Neural progenitor cell (in vitro differentiated cells): ENCODE measurements at regions not wholly inside any gene's neighbourhood (a gene's known extent, or its start where the extent isn't known, plus 50 kb on each side); places are given as distances from the start of the nearest gene placed in this dataset.
A peak's percentile ranks its signal among the peaks of the same experiment; 100 is the strongest.

Experiments
- DNase-seq: peaks from one replicate; pipeline ENCODE4 v3.0.0-alpha.2; 2016; ENCODE audit warnings: low spot score
- H2AFZ ChIP-seq: fragments of 200-600 bp; sonication (generic); replicated peaks from 2 replicates; pipeline ENCODE4 v1.6.1; 2016; ENCODE audit warnings: antibody characterized with exemption
- H3F3A ChIP-seq: fragments of 200-600 bp; sonication (generic); 2 replicates; pipeline ENCODE4 v1.6.1; 2016; ENCODE audit warnings: antibody characterized with exemption, low read depth
- H3K27ac ChIP-seq: fragments of 200-600 bp; sonication (generic); 2 replicates; pipeline ENCODE4 v1.5.1; 2016; ENCODE audit warnings: mild to moderate bottlenecking
- H3K27me3 ChIP-seq: fragments of 200-600 bp; sonication (generic); 2 replicates; pipeline ENCODE4 v1.6.1; 2016; ENCODE audit warnings: mild to moderate bottlenecking, moderate library complexity
- H3K36me3 ChIP-seq: fragments of 200-600 bp; sonication (generic); 2 replicates; pipeline ENCODE4 v1.5.1; 2016
- H3K4me1 ChIP-seq: fragments of 200-600 bp; sonication (generic); 2 replicates; pipeline ENCODE4 v1.6.1; 2016; ENCODE audit warnings: mixed run types
- H3K4me2 ChIP-seq: fragments of 200-600 bp; sonication (generic); 2 replicates; pipeline ENCODE4 v1.6.1; 2016
- H3K4me3 ChIP-seq: fragments of 200-600 bp; sonication (generic); 2 replicates; pipeline ENCODE4 v1.5.1; 2016
- H3K79me2 ChIP-seq: fragments of 200-600 bp; sonication (generic); 2 replicates; pipeline ENCODE4 v1.6.1; 2016; ENCODE audit warnings: low read depth
- H3K9ac ChIP-seq: fragments of 200-600 bp; sonication (generic); 2 replicates; pipeline ENCODE4 v1.6.1; 2016
- H3K9me3 ChIP-seq: fragments of 200-600 bp; sonication (generic); 2 replicates; pipeline ENCODE4 v1.5.1; 2016; ENCODE audit warnings: low read depth
- H4K20me1 ChIP-seq: fragments of 200-600 bp; sonication (generic); 2 replicates; pipeline ENCODE4 v1.6.1; 2016; ENCODE audit warnings: low read depth
- H3K27ac Mint-ChIP-seq: 3 replicates; pipeline ENCODE4 v1.8.0; 2021; ENCODE audit warnings: mixed read lengths
- H3K27me3 Mint-ChIP-seq: 2 replicates; pipeline ENCODE4 v1.8.0; 2022; ENCODE audit warnings: low read depth, mild to moderate bottlenecking, inconsistent platforms, moderate library complexity, mixed read lengths; ENCODE audit not compliant: insufficient read depth
- H3K36me3 Mint-ChIP-seq: 3 replicates; pipeline ENCODE4 v1.8.0; 2021; ENCODE audit warnings: mixed read lengths
- H3K4me1 Mint-ChIP-seq: 3 replicates; pipeline ENCODE4 v1.8.0; 2021; ENCODE audit warnings: mixed read lengths
- H3K4me3 Mint-ChIP-seq: 3 replicates; pipeline ENCODE4 v1.8.0; 2021; ENCODE audit warnings: mild to moderate bottlenecking, moderate library complexity, mixed read lengths
- H3K9me3 Mint-ChIP-seq: 3 replicates; pipeline ENCODE4 v1.8.0; 2020; ENCODE audit warnings: mixed read lengths
- EZH2 ChIP-seq: fragments of 200-600 bp; sonication (generic); IDR thresholded peaks from 2 replicates; pipeline ENCODE4 v1.6.1; 2017; ENCODE audit warnings: antibody characterized with exemption, mild to moderate bottlenecking, moderate library complexity
- EZH2phosphoT487 ChIP-seq: fragments of 200-600 bp; sonication (generic); IDR thresholded peaks from 2 replicates; pipeline ENCODE4 v1.6.1; 2017; ENCODE audit warnings: antibody characterized with exemption
- TF ChIP-seq, protein P1 (sequence below): fragments of 200-600 bp; sonication (generic); IDR thresholded peaks from 2 replicates; pipeline ENCODE4 v1.5.1; 2017; ENCODE audit warnings: antibody characterized with exemption, mild to moderate bottlenecking

DNA sequence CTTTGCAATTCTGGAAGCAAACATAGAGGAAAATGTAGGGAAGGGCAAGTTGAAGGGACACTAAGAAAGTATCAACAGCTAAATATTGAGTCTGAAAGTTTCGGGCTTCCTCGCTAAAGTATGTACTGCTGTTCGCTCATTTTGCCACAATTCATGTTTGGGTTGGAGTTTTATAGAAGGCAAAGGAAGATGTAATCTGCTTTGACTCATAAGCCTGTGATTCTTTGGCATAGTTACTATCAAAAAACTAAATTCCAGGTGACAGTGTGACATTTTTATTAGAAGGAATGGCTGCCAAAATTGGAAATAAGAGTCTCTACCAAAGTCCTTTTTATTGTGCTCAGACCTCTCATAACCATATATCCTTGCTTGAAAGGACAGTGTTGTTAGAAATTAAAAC is 336.7 kb upstream of the ADGRL3 start:
- H3K4me2 ChIP-seq = no peak overlapping the region
- no peak overlapping the region for H3K9ac ChIP-seq
- H3K4me1 ChIP-seq = no peaks in the 10 kb centered on the region
- DNase-seq = no peak
- no peak overlapping the region for H2AFZ ChIP-seq
- Mint-ChIP-seq H3K27me3 (peaks cover 4% of the 10 kb centered on the region), H3K4me1 (peaks cover 5% of the 10 kb centered on the region), H3K36me3 (no peaks in the 10 kb centered on the region), H3K9me3 (no peaks in the 10 kb centered on the region), H3K4me3 (no peak overlapping the region), H3K27ac (no peak overlapping the region)
- no peaks in the 10 kb centered on the region for H3K79me2 ChIP-seq
- H3F3A ChIP-seq = no peaks in the 10 kb centered on the region
- H3K4me3 ChIP-seq = no peak overlapping the region
- no peaks in the 10 kb centered on the region for H4K20me1 ChIP-seq
- H3K27ac ChIP-seq = no peak overlapping the region
- TF ChIP-seq EZH2 = no peak
- TF ChIP-seq, protein P1, sequence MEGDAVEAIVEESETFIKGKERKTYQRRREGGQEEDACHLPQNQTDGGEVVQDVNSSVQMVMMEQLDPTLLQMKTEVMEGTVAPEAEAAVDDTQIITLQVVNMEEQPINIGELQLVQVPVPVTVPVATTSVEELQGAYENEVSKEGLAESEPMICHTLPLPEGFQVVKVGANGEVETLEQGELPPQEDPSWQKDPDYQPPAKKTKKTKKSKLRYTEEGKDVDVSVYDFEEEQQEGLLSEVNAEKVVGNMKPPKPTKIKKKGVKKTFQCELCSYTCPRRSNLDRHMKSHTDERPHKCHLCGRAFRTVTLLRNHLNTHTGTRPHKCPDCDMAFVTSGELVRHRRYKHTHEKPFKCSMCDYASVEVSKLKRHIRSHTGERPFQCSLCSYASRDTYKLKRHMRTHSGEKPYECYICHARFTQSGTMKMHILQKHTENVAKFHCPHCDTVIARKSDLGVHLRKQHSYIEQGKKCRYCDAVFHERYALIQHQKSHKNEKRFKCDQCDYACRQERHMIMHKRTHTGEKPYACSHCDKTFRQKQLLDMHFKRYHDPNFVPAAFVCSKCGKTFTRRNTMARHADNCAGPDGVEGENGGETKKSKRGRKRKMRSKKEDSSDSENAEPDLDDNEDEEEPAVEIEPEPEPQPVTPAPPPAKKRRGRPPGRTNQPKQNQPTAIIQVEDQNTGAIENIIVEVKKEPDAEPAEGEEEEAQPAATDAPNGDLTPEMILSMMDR = no peak
- TF ChIP-seq EZH2phosphoT487 = no peak
- H3K27me3 ChIP-seq = no peaks in the 10 kb centered on the region
- H3K36me3 ChIP-seq = no peaks in the 10 kb centered on the region
- H3K9me3 ChIP-seq = no peaks in the 10 kb centered on the region

DNA sequence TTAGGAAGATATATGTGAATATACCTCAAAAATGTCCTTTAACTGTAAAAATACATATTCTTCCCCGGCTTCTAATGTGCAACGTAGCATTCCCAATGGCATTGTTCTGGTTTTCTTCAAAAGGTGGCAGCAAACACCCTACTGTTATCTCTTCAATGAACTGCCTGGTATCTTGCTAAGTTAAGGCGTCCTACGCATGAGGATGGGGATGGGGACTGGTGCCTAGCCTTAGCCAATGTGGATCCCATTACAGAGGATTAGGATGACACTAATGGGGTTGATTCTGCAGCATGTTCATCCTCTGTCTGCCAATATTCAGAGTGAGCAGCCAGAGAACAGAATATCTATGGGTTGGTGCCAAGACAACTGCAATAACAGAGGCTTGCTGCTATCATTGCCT is 334.9 kb upstream of the ADGRL3 start:
- no peak for TF ChIP-seq EZH2
- TF ChIP-seq, protein P1 = peak; percentile 57
- H3K27me3 ChIP-seq = no peaks in the 10 kb centered on the region
- no peak overlapping the region for H3K4me3 ChIP-seq
- H2AFZ ChIP-seq = no peak overlapping the region
- no peaks in the 10 kb centered on the region for H3F3A ChIP-seq
- H3K9me3 ChIP-seq = no peaks in the 10 kb centered on the region
- H3K27ac ChIP-seq = no peak overlapping the region
- no peaks in the 10 kb centered on the region for H4K20me1 ChIP-seq
- Mint-ChIP-seq H3K36me3 (no peaks in the 10 kb centered on the region), H3K27me3 (peaks cover 4% of the 10 kb centered on the region), H3K4me3 (no peak overlapping the region), H3K4me1 (no peaks in the 10 kb centered on the region), H3K9me3 (no peaks in the 10 kb centered on the region), H3K27ac (no peak overlapping the region)
- no peaks in the 10 kb centered on the region for H3K4me1 ChIP-seq
- H3K4me2 ChIP-seq = no peak overlapping the region
- H3K79me2 ChIP-seq = no peaks in the 10 kb centered on the region
- DNase-seq = peak; percentile 53
- H3K36me3 ChIP-seq = no peaks in the 10 kb centered on the region
- no peak overlapping the region for H3K9ac ChIP-seq

DNA sequence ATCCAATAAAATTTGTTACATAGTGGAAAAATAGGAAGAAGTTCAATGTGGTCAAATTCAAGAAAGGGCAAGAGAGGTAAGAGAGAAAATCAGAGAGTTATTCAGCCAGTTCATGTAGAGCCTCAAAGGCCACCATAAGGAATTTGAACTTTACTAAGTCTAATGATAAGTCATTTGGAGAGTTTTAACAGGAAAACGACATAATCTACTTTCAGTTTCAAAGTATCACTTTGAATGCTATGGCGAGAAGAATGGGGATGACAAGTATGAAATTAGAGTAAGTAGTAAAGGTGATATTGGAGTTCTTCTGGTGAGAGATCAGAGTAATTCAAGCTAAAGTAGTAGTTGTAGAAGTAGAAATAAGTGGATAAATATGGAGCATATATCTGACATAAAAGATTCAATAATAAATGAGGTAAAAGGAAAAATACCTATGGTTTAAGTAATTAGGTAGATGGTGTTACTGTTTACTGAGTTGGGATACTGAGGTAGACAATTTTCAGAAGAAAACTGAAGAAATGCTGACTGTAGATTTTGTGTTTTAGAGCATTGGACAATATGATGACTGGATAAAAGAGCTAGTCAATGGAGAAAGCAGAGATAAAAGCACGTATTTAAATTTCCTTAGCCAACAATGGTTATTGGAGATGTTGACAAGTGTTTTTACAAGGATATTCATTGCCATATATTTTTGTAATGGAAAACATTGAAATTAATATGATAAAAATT is 331.7 kb upstream of the ADGRL3 start:
- H3K27ac Mint-ChIP-seq = no peak overlapping the region
- H3K9ac ChIP-seq = no peak overlapping the region
- H3K4me3 ChIP-seq = no peak overlapping the region
- peaks cover 3% of the 10 kb centered on the region for H3K4me1 ChIP-seq
- peaks cover 4% of the 10 kb centered on the region for H3K4me1 Mint-ChIP-seq
- H3K36me3 Mint-ChIP-seq = no peaks in the 10 kb centered on the region
- DNase-seq = no peak
- no peaks in the 10 kb centered on the region for H3K36me3 ChIP-seq
- no peak for TF ChIP-seq EZH2phosphoT487
- H3K27me3 ChIP-seq = no peaks in the 10 kb centered on the region
- no peaks in the 10 kb centered on the region for H3K27me3 Mint-ChIP-seq
- no peak overlapping the region for H2AFZ ChIP-seq
- H3K4me3 Mint-ChIP-seq = no peak overlapping the region
- no peaks in the 10 kb centered on the region for H3K9me3 ChIP-seq
- H3F3A ChIP-seq = peaks cover under 1% of the 10 kb centered on the region
- no peak overlapping the region for H3K4me2 ChIP-seq
- no peak overlapping the region for H3K27ac ChIP-seq
- no peaks in the 10 kb centered on the region for H3K9me3 Mint-ChIP-seq
- no peaks in the 10 kb centered on the region for H4K20me1 ChIP-seq
- no peaks in the 10 kb centered on the region for H3K79me2 ChIP-seq

DNA sequence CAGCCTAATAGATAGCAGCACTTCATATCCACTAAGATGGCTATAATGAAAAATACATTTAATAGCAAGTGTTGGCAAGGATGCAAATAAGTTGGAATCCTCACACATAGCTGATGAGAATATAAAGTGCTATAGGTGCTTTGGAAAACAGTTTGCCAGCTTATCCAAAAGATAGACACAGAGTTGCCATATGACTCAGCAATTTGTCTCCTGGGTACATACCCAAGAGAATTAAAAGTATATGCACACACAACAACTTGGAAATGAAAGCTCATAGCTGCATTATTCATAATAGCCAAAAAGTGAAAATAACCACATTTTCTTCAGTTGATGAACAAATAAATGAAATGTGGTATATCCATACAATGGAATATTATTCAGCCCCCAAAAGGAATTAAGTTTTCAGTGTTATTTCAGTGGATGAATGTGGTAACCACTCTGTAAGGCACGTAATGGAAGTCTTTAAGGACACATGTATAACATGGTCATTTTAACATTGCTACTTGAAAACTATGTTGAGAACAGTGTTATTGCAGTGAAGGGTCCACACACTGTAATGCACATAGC is 320.9 kb upstream of the ADGRL3 start:
- H3K36me3 Mint-ChIP-seq = no peaks in the 10 kb centered on the region
- Histone ChIP-seq H3K36me3 (no peaks in the 10 kb centered on the region), H3F3A (no peaks in the 10 kb centered on the region), H3K9ac (no peak overlapping the region), H3K4me3 (no peak overlapping the region), H4K20me1 (no peaks in the 10 kb centered on the region), H3K27me3 (no peaks in the 10 kb centered on the region), H3K4me1 (peaks cover 3% of the 10 kb centered on the region), H3K4me2 (no peak overlapping the region), H3K79me2 (no peaks in the 10 kb centered on the region), H3K9me3 (peaks cover 8% of the 10 kb centered on the region), H2AFZ (no peak overlapping the region), H3K27ac (no peak overlapping the region)
- DNase-seq = no peak
- TF ChIP-seq, protein P1 = no peak
- no peak for TF ChIP-seq EZH2phosphoT487
- TF ChIP-seq EZH2 = no peak
- H3K4me3 Mint-ChIP-seq = no peak overlapping the region
- no peaks in the 10 kb centered on the region for H3K27me3 Mint-ChIP-seq
- H3K9me3 Mint-ChIP-seq = peaks cover 10% of the 10 kb centered on the region
- H3K27ac Mint-ChIP-seq = no peak overlapping the region
- peaks cover 3% of the 10 kb centered on the region for H3K4me1 Mint-ChIP-seq
